Left kidney (tissue), 1 donor: ENCODE measurements at regions not wholly inside any gene's neighbourhood (a gene's known extent, or its start where the extent isn't known, plus 50 kb on each side); places are given as distances from the start of the nearest gene placed in this dataset.
"Not testable (repeated sequence)": the region's sequence is repeated elsewhere in the genome, so short reads cannot be mapped to it uniquely, and the experiment has no call there.

ENCODE experiments used
- DNase-seq: peaks from one replicate; pipeline ENCODE4 v3.0.0-alpha.2; 2013

DNA sequence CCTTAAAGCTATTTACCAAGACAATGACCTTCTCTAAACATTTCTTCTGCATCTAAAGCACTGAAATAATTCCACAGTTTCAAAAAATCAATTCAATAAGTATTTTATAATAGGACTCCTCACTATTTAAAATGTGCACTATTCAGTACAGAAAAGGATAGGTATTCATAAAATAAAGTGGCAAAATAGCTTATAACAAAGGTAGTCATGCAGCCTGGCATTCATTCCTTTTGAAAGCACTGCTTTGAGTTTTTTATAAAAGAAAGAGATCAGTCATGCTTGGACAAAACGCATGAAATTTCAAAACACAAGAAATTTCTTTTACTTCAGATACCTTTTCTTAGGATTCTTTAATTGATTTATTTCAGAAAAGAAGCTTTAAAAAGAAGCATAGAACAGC is 689.7 kb upstream of the PHF14 start:
- DNase-seq, result no peak

GRCh38 chr7:10299384-10299783 is 674.3 kb upstream of the PHF14 start:
- DNase-seq, result no peak

DNA sequence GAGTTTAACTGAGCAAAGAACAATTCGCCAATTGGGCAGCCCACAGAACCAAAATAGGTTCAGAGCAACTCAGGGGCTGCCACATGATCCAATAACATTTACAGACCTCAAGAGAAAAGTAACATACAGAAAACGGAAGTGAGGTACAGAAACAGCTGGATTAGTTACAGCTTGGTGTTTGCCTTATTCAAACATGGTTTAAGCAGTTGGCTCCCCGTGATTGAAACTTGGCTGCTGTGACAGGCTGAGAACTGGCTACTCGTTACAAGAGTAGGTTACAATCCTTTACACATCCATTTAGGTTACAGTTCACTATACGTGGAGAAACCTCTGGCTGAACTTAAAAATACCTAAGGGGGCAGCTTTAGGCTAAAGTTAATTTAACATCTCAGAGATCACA is 673.1 kb upstream of the PHF14 start:
- DNase-seq, result peak; percentile 34

GRCh38 chr7:10308276-10308675 is 665.4 kb upstream of the PHF14 start:
- DNase-seq, result no peak

- no peak for DNase-seq
Measured at GRCh38 chr7:10312942-10313341, 660.7 kb upstream of the PHF14 start.

DNA sequence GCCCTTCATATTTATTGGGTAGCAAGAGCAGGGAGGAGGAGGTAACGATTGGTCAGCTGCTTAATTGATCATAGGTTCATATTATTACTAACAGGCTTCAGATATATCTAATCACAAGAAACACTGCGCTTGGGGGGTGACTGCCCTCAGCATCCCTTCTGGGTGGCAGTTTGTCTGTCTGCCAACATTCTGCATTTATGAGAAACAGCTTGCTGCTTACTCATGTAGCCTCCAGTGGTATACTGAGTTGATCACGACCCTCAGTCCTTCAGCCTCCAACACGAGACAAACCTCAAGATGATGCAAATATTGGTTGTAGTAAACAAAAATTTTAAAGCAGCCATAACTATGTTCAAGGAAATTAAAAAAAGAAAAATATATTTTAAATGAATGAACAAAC is 657.8 kb upstream of the PHF14 start:
- no peak for DNase-seq

GRCh38 chr7:10316488-10316887 is 657.2 kb upstream of the PHF14 start:
- no peak for DNase-seq

DNA sequence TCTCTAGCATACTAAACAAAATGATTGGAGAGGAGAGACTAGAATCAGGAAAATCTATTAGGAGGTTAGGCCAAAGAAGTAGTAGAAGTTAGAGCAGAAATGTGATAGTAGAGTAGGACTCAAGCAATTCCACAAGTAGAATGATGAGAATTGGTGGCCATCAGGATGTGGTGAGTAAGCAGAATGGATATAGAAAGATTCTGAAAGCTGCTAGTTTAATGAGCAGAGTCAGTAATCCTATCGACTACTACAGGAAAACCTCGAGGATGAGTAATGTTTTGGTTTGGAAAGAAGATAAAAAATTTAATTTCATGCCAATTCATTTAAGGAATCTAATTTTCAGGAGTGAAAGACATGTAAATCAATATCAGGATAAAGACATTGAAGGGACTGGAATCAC is 648.3 kb upstream of the PHF14 start:
- no peak for DNase-seq

GRCh38 chr7:10343108-10343507 is 630.6 kb upstream of the PHF14 start:
- DNase-seq, result no peak

GRCh38 chr7:10346032-10346431 is 627.6 kb upstream of the PHF14 start:
- no peak for DNase-seq

DNA sequence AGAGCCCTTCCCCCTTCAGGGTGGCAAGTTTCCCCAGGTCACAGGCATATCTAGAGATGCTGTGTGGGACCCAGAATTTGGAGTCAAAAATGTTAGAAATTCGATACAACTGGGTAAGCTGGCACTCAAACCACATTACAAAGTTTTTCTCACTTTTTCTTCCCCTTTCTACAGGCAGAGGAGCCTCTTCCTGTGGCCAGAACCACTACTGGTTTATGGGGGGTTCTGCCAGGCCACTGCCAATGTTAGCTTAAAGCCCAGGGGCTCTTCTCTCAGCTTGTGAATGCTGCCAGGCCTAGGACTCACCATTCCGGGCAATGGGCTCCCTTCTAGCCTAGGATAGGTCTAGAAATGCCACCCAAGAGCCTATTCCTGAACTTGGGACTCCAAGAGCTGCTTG is 617.9 kb upstream of the PHF14 start:
- DNase-seq, result no peak

DNA sequence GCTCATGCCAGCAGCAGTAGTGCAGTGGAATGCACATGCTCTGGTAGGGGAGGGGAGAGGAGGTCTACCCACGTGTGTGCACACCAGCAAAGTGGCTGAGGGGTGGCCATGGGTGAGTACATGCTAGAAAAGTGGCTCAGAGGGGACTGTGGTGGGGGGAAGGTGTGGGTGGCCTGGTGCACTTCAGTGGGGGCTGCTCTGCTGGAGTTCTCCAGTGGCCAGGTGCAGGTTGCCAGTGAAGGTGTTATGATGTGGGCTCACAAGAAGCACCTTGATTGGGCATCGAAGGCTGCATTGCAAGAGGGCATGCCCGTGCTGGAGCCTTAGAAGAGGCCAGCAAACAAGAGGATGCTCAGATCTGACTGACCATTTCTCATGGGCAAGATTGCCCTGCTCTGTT is 613.6 kb upstream of the PHF14 start:
- no peak for DNase-seq

DNA sequence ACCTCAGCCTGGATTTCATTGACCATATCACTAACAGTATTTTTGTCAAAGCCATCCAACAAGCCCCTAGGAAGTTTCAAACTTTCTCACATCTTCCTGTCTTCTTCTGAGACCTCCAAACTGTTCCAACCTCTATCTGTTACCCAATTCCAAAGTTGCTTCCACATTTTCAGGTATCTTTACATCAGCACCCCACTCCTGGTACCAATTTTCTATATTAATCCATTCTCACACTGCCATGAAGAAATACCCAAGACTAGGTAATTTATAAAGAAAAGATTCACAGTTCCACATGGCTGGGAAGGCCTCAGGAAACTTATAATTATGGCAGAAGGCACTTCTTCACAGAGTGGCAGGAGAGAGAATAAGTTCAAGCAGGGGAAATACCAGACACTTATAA is 571.9 kb upstream of the PHF14 start:
- DNase-seq, result no peak

GRCh38 chr7:10412422-10413019 is 561.2 kb upstream of the PHF14 start:
- peak; percentile 48 for DNase-seq

DNA sequence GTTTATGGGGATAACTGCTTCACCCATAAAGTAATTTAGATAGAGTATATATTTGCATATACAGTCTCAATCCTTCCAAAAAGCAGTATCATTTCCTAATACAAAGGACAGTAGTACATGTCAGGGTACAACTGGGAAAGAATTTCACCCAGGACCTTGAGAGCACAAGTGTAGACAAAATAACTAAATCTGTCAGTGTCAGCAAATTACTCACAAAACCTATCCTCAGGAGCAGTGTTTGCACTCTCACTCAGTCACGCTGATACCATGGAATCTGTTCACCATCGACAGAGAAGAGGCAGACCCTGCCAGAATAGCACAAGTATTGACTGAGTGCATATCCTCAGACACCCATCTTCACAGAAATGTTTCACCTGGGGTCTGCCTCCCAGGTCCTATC is 554.7 kb upstream of the PHF14 start:
- no peak for DNase-seq

DNA sequence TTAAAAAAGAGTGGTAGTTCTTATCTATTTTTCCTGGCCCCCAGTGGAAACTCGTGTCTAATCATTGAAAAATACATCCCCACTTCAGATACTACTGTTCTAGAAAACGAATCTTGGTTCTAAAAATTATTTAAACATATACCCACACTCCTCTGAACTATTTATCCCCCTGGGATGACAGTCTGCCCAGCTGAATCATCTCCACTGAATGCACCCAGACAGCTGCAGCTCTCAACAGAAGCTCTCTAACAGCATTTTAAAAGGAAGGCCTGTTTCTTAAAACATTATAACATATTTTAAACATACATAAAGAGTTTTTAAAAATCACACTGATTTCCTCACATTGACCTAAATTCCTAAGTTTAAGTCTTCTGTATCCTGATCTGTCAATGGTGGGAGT is 544.6 kb upstream of the PHF14 start:
- DNase-seq, result no peak

DNA sequence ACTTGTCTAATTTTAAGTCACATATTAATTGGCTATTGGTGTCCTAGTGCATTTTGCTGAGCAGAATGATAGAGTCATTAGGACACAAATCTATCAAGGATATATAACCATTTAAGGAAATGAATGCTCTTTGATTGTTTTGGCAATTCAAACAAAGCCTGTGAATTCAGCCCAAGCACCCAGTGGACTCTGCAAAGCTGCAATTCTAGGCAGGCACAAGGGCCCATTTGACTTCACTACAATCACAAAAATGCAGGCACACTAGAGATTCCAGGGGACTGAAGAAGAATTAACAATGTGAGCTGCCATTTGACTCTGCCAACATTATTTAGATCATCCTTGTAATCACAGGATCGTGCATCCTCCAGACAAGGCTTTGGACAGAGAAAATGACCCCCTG is 544.2 kb upstream of the PHF14 start:
- no peak for DNase-seq

GRCh38 chr7:10436302-10436701 is 537.4 kb upstream of the PHF14 start:
- no peak for DNase-seq

- no peak for DNase-seq
Measured at GRCh38 chr7:10439027-10439426, 534.6 kb upstream of the PHF14 start.

DNA sequence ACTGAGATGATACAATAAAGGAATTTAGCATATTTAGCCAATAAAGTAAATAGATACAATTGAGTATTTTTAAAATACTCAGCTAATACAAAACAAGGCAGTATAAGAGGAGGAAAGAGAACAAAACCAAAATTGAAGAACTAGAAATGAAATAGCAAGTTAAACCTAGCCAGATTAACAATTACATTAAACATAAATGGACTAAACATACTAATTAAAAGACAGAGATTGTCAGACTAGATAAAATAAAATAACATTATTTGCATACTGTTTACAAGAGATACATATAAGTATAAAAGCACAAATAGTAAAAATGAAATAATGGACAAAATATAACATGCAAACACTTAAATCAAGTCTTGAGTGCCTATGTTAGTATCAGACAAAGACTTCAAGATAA is 517.7 kb upstream of the PHF14 start:
- DNase-seq, result no peak

GRCh38 chr7:10460474-10460873 is 513.2 kb upstream of the PHF14 start:
- DNase-seq, result no peak

- no peak for DNase-seq
Measured at GRCh38 chr7:10463701-10464100, 510.0 kb upstream of the PHF14 start.

DNA sequence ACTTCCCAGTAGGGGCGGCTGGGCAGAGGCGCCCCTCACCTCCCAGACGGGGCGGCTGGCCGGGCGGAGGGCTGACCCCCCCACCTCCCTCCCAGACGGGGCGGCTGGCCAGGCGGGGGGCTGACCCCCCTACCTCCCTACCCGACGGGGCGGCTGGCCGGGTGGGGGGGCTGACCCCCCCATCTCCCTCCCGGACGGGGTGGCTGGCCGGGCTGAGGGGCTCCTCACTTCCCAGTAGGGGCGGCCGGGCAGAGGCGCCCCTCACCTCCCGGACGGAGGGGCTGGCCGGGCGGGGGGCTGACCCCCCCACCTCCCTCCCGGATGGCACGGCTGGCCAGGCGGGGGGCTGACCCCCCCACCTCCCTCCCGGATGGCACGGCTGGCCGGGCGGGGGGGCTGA is 508.1 kb upstream of the PHF14 start:
- not testable (repeated sequence) for DNase-seq

GRCh38 chr7:10468908-10469307 is 504.8 kb upstream of the PHF14 start:
- DNase-seq, result no peak

GRCh38 chr7:10469476-10469875 is 504.2 kb upstream of the PHF14 start:
- DNase-seq, result no peak
